Mesothelial cell of epicardium (in vitro differentiated cells): ENCODE measurements at regions not wholly inside any gene's neighbourhood (a gene's known extent, or its start where the extent isn't known, plus 50 kb on each side); places are given as distances from the start of the nearest gene placed in this dataset.

Experiments used
- DNase-seq, 2 experiments: peaks; one replicate each; pipeline ENCODE4 v3.0.0; 2021; ENCODE audit warnings: low spot score in 2 of 2; ENCODE audit not compliant: unreplicated experiment in 2 of 2
- H3K27ac Mint-ChIP-seq: 2 replicates; pipeline ENCODE4 v1.8.0; 2021; ENCODE audit warnings: mixed read lengths
- H3K27me3 Mint-ChIP-seq: 2 replicates; pipeline ENCODE4 v1.8.0; 2021; ENCODE audit warnings: low read depth, mixed read lengths
- H3K36me3 Mint-ChIP-seq: 2 replicates; pipeline ENCODE4 v1.8.0; 2021; ENCODE audit warnings: mixed read lengths
- H3K4me1 Mint-ChIP-seq: 2 replicates; pipeline ENCODE4 v1.8.0; 2021; ENCODE audit warnings: mixed read lengths
- H3K4me3 Mint-ChIP-seq: 2 replicates; pipeline ENCODE4 v1.8.0; 2021; ENCODE audit warnings: mild to moderate bottlenecking, moderate library complexity, mixed read lengths
- H3K9me3 Mint-ChIP-seq: 2 replicates; pipeline ENCODE4 v1.8.0; 2021; ENCODE audit warnings: mixed read lengths
- CTCF ChIP-seq: fragments of 200-600 bp; sonication (generic); IDR thresholded peaks from one replicate; pipeline ENCODE4 v1.5.0; 2021; ENCODE audit warnings: antibody characterized with exemption; ENCODE audit not compliant: unreplicated experiment

DNA sequence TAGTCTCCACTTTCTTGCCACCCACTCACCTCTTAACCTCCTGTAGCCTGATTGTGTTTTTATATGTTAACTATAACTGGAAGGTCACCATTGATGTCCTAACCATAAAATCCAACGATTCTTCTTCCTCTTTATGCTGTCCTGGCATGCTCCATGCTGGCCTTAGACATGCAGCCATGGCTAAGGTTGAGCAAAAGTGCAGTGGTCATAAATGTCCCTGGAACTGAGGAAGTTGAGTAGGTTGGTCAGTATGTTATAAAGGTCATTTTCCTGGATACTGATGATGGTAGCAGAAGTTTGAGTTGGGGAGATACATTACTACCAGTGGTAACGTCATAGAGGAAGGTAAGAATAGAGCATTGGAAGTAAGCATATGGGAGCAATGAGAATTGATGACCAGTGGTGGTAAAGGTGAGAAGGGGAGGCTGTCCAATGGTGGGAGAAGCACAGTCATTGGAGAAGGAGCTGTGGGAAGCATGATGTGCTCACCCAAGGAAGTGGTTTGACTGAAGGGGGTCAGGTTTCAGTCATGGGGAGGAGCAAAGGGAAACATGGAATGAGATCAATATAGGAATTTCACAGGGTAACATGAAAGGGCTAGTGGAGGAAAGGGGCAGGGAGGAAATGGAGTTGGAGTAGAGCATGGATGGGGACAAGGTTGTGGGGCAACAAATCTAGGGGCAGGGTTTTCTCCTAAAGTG is 240.8 kb downstream of the DACT1 start:
- Mint-ChIP-seq H3K27ac (no peak overlapping the region), H3K27me3 (no peaks in the 10 kb centered on the region), H3K9me3 (peaks cover 4% of the 10 kb centered on the region), H3K36me3 (no peaks in the 10 kb centered on the region), H3K4me3 (no peak overlapping the region), H3K4me1 (peaks cover 6% of the 10 kb centered on the region)
- TF ChIP-seq CTCF = no peak
- DNase-seq = no peak

DNA sequence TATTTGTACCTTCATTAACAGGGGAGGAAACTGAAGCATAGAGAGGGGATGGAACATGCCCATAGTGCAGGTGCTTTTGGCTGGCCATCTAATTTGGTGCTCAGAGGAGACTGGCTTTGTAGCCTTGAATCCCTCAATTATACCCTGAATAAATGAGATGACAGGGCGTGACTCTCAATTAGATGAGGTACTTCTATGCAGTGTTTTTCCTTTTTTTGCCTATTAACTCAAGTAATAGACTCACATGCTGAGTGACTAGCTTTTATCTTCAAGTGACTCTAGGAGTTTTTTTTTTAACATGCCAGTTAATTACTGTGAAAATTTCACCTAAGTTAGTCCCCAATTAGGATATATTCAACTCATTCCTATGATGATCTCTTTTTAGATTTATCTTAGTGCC is 243.7 kb downstream of the DACT1 start:
- TF ChIP-seq CTCF = no peak
- no peak overlapping the region for H3K27ac Mint-ChIP-seq
- peaks cover 12% of the 10 kb centered on the region for H3K9me3 Mint-ChIP-seq
- no peak for DNase-seq
- no peaks in the 10 kb centered on the region for H3K27me3 Mint-ChIP-seq
- H3K36me3 Mint-ChIP-seq = no peaks in the 10 kb centered on the region
- no peak overlapping the region for H3K4me3 Mint-ChIP-seq
- no peaks in the 10 kb centered on the region for H3K4me1 Mint-ChIP-seq

DNA sequence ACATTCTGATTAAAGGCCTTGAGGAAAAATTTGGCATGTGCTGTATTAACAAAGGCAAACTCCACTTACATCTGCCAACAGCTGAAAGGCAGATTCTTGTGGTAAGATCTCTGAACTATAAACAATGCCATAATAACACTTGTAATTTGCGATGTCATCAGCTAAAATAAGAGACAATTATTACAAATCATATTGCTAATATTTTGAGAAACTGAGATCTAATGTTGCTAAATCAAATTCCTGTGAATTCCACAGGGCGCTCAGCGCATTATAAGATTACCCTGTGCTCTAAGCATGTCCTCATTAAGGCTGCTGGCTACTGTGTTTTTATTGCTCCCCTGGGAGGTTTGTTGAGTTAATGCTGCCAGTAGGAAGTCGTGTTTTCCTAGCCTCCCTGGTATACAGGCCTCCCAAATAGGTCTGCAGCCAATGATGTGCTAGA is 244.8 kb downstream of the DACT1 start:
- Mint-ChIP-seq H3K4me1 (peaks cover 5% of the 10 kb centered on the region), H3K27ac (no peak overlapping the region), H3K9me3 (peaks cover 18% of the 10 kb centered on the region), H3K4me3 (no peak overlapping the region), H3K27me3 (no peaks in the 10 kb centered on the region), H3K36me3 (no peaks in the 10 kb centered on the region)
- no peak for TF ChIP-seq CTCF
- DNase-seq = no peak

DNA sequence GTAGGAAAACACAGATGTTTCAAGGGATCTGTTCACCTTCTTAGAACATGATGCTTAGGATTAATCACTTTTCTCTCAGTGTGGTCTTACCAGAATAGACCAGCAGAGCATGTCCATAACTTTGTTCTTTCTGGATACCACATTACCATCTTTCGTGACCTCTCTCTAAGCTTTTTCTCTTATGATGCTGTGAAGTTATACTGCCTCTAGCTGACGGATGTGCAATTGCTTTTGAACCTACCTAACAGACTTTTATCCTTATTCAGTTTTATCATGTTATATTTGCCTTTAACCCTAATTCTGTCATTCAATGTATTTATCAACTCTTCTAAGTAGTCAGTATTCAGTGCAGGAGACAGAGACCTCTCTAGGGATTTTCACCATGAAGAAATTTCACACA is 246.7 kb downstream of the DACT1 start:
- no peak for TF ChIP-seq CTCF
- Mint-ChIP-seq H3K27ac (no peak overlapping the region), H3K4me3 (no peak overlapping the region), H3K27me3 (no peaks in the 10 kb centered on the region), H3K36me3 (no peaks in the 10 kb centered on the region), H3K9me3 (peaks cover 15% of the 10 kb centered on the region), H3K4me1 (peaks cover 5% of the 10 kb centered on the region)
- DNase-seq = no peak

- Mint-ChIP-seq H3K4me3 (no peak overlapping the region), H3K36me3 (no peaks in the 10 kb centered on the region), H3K4me1 (peaks cover 5% of the 10 kb centered on the region), H3K9me3 (peaks cover 15% of the 10 kb centered on the region), H3K27me3 (no peaks in the 10 kb centered on the region), H3K27ac (no peak overlapping the region)
- DNase-seq = no peak
- no peak for TF ChIP-seq CTCF
These were observed 250.2 kb downstream of the DACT1 start for GRCh38 chr14:58887931-58888330.
